Coronary artery (tissue), 2 donors: ENCODE measurements at regions not wholly inside any gene's neighbourhood (a gene's known extent, or its start where the extent isn't known, plus 50 kb on each side); places are given as distances from the start of the nearest gene placed in this dataset.

ENCODE experiments used
- DNase-seq: peaks from one replicate; pipeline ENCODE4 v3.0.0-alpha.2; 2017; ENCODE audit warnings: low spot score
- H3K27ac ChIP-seq, 2 donors: fragments of 200-600 bp; sonication (generic); one replicate each; pipeline ENCODE4 v1.5.1; 2016 to 2019
- H3K4me3 ChIP-seq: fragments of 200-600 bp; sonication (generic); 2 replicates; pipeline ENCODE4 v1.5.1; 2016; ENCODE audit warnings: mild to moderate bottlenecking, moderate library complexity
- CTCF ChIP-seq: fragments of 200-600 bp; sonication (generic); IDR thresholded peaks from one replicate; pipeline ENCODE4 v1.5.1; 2019; ENCODE audit warnings: antibody characterized with exemption

- no peak overlapping the region for H3K4me3 ChIP-seq
- peak; percentile 7 for DNase-seq
- TF ChIP-seq CTCF, result no peak
- H3K27ac ChIP-seq, result no peak overlapping the region
Observed at GRCh38 chr6:4561078-4561435, 215.1 kb upstream of the CDYL start.

- DNase-seq, result peak; percentile 60
- TF ChIP-seq CTCF, result no peak
- Histone ChIP-seq H3K4me3 (no peak overlapping the region), H3K27ac (no peak overlapping the region)
Observed at GRCh38 chr6:4560221-4561077, 215.8 kb upstream of the CDYL start.

- TF ChIP-seq CTCF, result no peak
- Histone ChIP-seq H3K27ac (no peak overlapping the region), H3K4me3 (no peak overlapping the region)
- DNase-seq, result peak; percentile 55
Observed at GRCh38 chr6:4559281-4559875, 216.8 kb upstream of the CDYL start.

GRCh38 chr6:4554645-4555044 is 221.6 kb upstream of the CDYL start:
- H3K4me3 ChIP-seq, result no peak overlapping the region
- no peak for DNase-seq
- H3K27ac ChIP-seq, result no peak overlapping the region
- TF ChIP-seq CTCF, result no peak

- no peak overlapping the region for H3K4me3 ChIP-seq
- TF ChIP-seq CTCF, result no peak
- no peak for DNase-seq
- no peak overlapping the region for H3K27ac ChIP-seq
Observed at GRCh38 chr6:4553387-4553786, 222.8 kb upstream of the CDYL start.

- H3K4me3 ChIP-seq, result no peak overlapping the region
- no peak for DNase-seq
- no peak overlapping the region for H3K27ac ChIP-seq
- TF ChIP-seq CTCF, result no peak
Observed at GRCh38 chr6:4550227-4550597, 226.0 kb upstream of the CDYL start.

GRCh38 chr6:4549556-4550226 is 226.5 kb upstream of the CDYL start:
- no peak overlapping the region for H3K27ac ChIP-seq
- TF ChIP-seq CTCF, result no peak
- H3K4me3 ChIP-seq, result no peak overlapping the region
- no peak for DNase-seq
